HepG2 (cell line): ENCODE measurements at regions not wholly inside any gene's neighbourhood (a gene's known extent, or its start where the extent isn't known, plus 50 kb on each side); places are given as distances from the start of the nearest gene placed in this dataset.

Source experiments
- ATAC-seq: fragments of 200-7000 bp; cut with Tn5 transposase; 3 replicates; pipeline ENCODE4 v1.9.1; 2020; ENCODE audit warnings: mild to moderate bottlenecking, moderate library complexity
- BruUV-seq: library from RNA; stranded (reverse); fragments of 400-500 nt; replicated peaks from 2 replicates; lab custom pipeline; 2021; lab: Mats Ljungman, UMichigan
- CTCF ChIA-PET: fragments of 300-600 bp; formaldehyde crosslinking; extraction: SDS; loops from one replicate; lab custom pipeline; 2021; ENCODE audit warnings: low total read pairs, inconsistent platforms, low intra/inter-chr PET ratio; lab: Yijun Ruan, JAX
- POLR2A ChIA-PET: fragments of 350-600 bp; sonication (Branson Sonifier 250); formaldehyde crosslinking; loops from one replicate; lab custom pipeline; 2020; ENCODE audit warnings: antibody characterized with exemption, inconsistent platforms; lab: Yijun Ruan, JAX
- DNase-seq: peaks from one replicate; pipeline ENCODE4 v3.0.0-alpha.2; 2015; ENCODE audit warnings: low spot score
- FAIRE-seq: peaks from 3 replicates; lab custom pipeline; 2011; peaks lifted over from hg19 to GRCh38; lab: Jason Lieb, UNC
- H2AFZ ChIP-seq: one replicate; pipeline ENCODE4 v1.6.1; 2011; ENCODE audit warnings: low read length, inconsistent platforms
- H3K27ac ChIP-seq: fragments of 300-600 bp; 3 replicates; pipeline ENCODE4 v1.8.0; 2011; ENCODE audit warnings: mixed run types, mild to moderate bottlenecking, mixed read lengths, low read length, inconsistent platforms; ENCODE audit not compliant: insufficient read depth; ENCODE audit errors: extremely low read length
- H3K27me3 ChIP-seq, 2 experiments: fragments of 200-600 bp in 1 of 2; 2 replicates in 1 of 2; 3 replicates in 1 of 2; pipeline versions ENCODE4 v1.6.0 to v1.8.0; 2011; ENCODE audit warnings: low read length in 2 of 2, mild to moderate bottlenecking in 2 of 2, moderate library complexity in 2 of 2, inconsistent platforms in 1 of 2; ENCODE audit not compliant: insufficient read depth in 2 of 2, control insufficient read depth in 1 of 2
- H3K36me3 ChIP-seq, 2 experiments: fragments of 200-600 bp in 1 of 2; replicated peaks in 1 of 2; 2 replicates in 1 of 2; 3 replicates in 1 of 2; pipeline versions ENCODE4 v1.5.1 to v1.8.0; 2011; ENCODE audit warnings: low read length in 2 of 2, inconsistent platforms in 1 of 2; ENCODE audit not compliant: insufficient read depth in 2 of 2, control insufficient read depth in 1 of 2
- H3K4me1 ChIP-seq: 2 replicates; pipeline ENCODE4 v1.5.1; 2012; ENCODE audit warnings: low read length, inconsistent platforms; ENCODE audit not compliant: insufficient read depth
- H3K4me2 ChIP-seq: 2 replicates; pipeline ENCODE4 v1.6.0; 2011; ENCODE audit warnings: low read depth, low read length, inconsistent platforms
- H3K4me3 ChIP-seq, 3 experiments: fragments of 200-600 bp in 1 of 3; sonication (generic), shearing (Covaris generic) in 1 of 3; replicated peaks in 1 of 3; 2 replicates each; pipeline ENCODE4 v1.5.1; 2011 to 2016; ENCODE audit warnings: low read length in 3 of 3, inconsistent platforms in 2 of 3, low read depth in 2 of 3, mild to moderate bottlenecking in 2 of 3, control low read depth in 1 of 3, mixed read lengths in 1 of 3; ENCODE audit not compliant: insufficient read depth in 1 of 3
- H3K79me2 ChIP-seq: one replicate; pipeline ENCODE4 v1.6.1; 2011; ENCODE audit warnings: low read length, inconsistent platforms; ENCODE audit not compliant: insufficient read depth
- H3K9ac ChIP-seq: 2 replicates; pipeline ENCODE4 v1.6.0; 2011; ENCODE audit warnings: mild to moderate bottlenecking, low read depth, low read length, inconsistent platforms; ENCODE audit not compliant: insufficient read depth
- H3K9me3 ChIP-seq: 2 replicates; pipeline ENCODE4 v1.5.1; 2012; ENCODE audit warnings: mild to moderate bottlenecking, low read length
- H4K20me1 ChIP-seq: 2 replicates; pipeline ENCODE4 v1.6.0; 2011; ENCODE audit warnings: inconsistent platforms, mild to moderate bottlenecking, low read length, moderate library complexity; ENCODE audit not compliant: insufficient read depth
- ATF7-NPFF ChIP-seq: sonication (generic); formaldehyde crosslinking; IDR thresholded peaks from 2 replicates; pipeline ENCODE4 v1.8.1; 2023; ENCODE audit warnings: mild to moderate bottlenecking, low read depth, missing genetic modification reagents, moderate library complexity
- CEBPB ChIP-seq: IDR thresholded peaks from 2 replicates; pipeline ENCODE4 v1.6.1; 2011; ENCODE audit warnings: low read depth, low read length, improper control_type of control experiment, borderline replicate concordance
- NFATC3 ChIP-seq: sonication (generic); formaldehyde crosslinking; IDR thresholded peaks from 2 replicates; pipeline ENCODE4 v1.5.1; 2020; ENCODE audit warnings: mild to moderate bottlenecking, missing genetic modification reagents
- NRL ChIP-seq: sonication (generic); formaldehyde crosslinking; IDR thresholded peaks from 2 replicates; pipeline ENCODE4 v1.5.0; 2020; ENCODE audit warnings: missing genetic modification reagents, mild to moderate bottlenecking, moderate library complexity, borderline replicate concordance
- PAX8 ChIP-seq: sonication (generic); formaldehyde crosslinking; IDR thresholded peaks from 2 replicates; pipeline ENCODE4 v1.8.0; 2022; ENCODE audit warnings: mild to moderate bottlenecking, missing genetic modification reagents, borderline replicate concordance
- SMAD1 ChIP-seq: sonication (generic); formaldehyde crosslinking; IDR thresholded peaks from 2 replicates; pipeline ENCODE4 v1.4.0; 2020; ENCODE audit warnings: missing genetic modification reagents, low read depth, mild to moderate bottlenecking, borderline replicate concordance
- YEATS4 ChIP-seq: sonication (generic); formaldehyde crosslinking; IDR thresholded peaks from 2 replicates; pipeline ENCODE4 v1.4.0; 2020; ENCODE audit warnings: missing genetic modification reagents, borderline replicate concordance
- ZFY ChIP-seq: sonication (generic); formaldehyde crosslinking; IDR thresholded peaks from 2 replicates; pipeline ENCODE4 v1.4.0; 2020; ENCODE audit warnings: missing genetic modification reagents
- WGBS: methylation state at CpG from one replicate; pipeline ENCODE4 v1.1.6; 2017; ENCODE audit warnings: low lambda C conversion rate; 5-methylcytosine and 5-hydroxymethylcytosine counted together
- in situ Hi-C: cut with HindIII; loops from 2 replicates; pipeline ENCODE4 v1.10.0; 2017; ENCODE audit warnings: low pct_unique_long_range_greater_than_20kb; ENCODE audit not compliant: extremely low pct_ligation_motif_present
- intact Hi-C: fragments of 100-400 bp; cut with micrococcal nuclease; formaldehyde crosslinking; loops from one replicate; pipeline ENCODE4 v1.10.0; 2022; ENCODE audit not compliant: unreplicated experiment
- TF ChIP-seq, protein P1 (sequence below): sonication (generic); formaldehyde crosslinking; IDR thresholded peaks from 2 replicates; pipeline ENCODE4 v1.5.0; 2020; ENCODE audit warnings: missing genetic modification reagents
- TF ChIP-seq, protein P2 (sequence below): sonication (generic); formaldehyde crosslinking; IDR thresholded peaks from 2 replicates; pipeline ENCODE4 v1.8.1; 2023; ENCODE audit warnings: mild to moderate bottlenecking, missing genetic modification reagents

DNA sequence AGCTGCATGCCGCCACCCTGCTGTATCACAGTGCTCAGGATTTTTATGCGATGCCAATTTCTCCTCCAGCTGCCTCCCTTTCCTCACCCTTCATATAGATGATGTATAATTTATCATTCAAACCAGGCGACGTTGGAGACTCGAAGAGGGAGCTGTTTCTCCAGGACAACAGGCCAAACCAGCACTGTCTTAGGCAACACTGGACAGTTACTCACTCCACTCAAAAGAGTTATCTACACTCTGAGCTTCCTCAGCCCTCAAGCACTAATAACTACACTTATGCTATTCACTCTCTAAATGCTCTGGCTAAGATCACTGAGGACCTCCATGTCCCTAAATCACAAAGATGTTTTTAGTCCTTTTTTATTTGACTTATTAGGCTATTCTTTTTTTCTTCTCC, 87.3 kb upstream of the RFC3 start:
- Histone ChIP-seq H3K27me3 (peaks cover 0 to 5% of the 10 kb centered on the region in 2 experiments; a peak in 1 of 5 replicates), H3K4me3 (no peak overlapping the region), H3K79me2 (no peaks in the 10 kb centered on the region), H4K20me1 (no peaks in the 10 kb centered on the region), H3K36me3 (no peaks in the 10 kb centered on the region), H3K9ac (no peak overlapping the region), H3K27ac (no peak overlapping the region), H3K9me3 (no peaks in the 10 kb centered on the region), H2AFZ (no peak overlapping the region), H3K4me2 (no peak overlapping the region), H3K4me1 (peaks cover 12% of the 10 kb centered on the region)
- 83% methylated on average over 5 of the region's 5 CpGs for WGBS
- FAIRE-seq (no peak), DNase-seq (no peak), ATAC-seq (no peak)
- ChIA-PET CTCF (no interaction called here), POLR2A (no interaction called here)
- in situ Hi-C loops (no loop called here), intact Hi-C loops (no loop called here)
- BruUV-seq, result no TSS peak
- TF ChIP-seq ATF7-NPFF (CRISPR knock-in tag) (no peak), CEBPB (no peak), YEATS4 (CRISPR knock-in tag) (no peak), ZFY (CRISPR knock-in tag) (no peak), NFATC3 (CRISPR knock-in tag) (no peak), PAX8 (CRISPR knock-in tag) (no peak), SMAD1 (CRISPR knock-in tag) (no peak), NRL (CRISPR knock-in tag) (no peak)
- TF ChIP-seq, protein P1, sequence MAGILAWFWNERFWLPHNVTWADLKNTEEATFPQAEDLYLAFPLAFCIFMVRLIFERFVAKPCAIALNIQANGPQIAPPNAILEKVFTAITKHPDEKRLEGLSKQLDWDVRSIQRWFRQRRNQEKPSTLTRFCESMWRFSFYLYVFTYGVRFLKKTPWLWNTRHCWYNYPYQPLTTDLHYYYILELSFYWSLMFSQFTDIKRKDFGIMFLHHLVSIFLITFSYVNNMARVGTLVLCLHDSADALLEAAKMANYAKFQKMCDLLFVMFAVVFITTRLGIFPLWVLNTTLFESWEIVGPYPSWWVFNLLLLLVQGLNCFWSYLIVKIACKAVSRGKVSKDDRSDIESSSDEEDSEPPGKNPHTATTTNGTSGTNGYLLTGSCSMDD, result no peak
- TF ChIP-seq, protein P2, sequence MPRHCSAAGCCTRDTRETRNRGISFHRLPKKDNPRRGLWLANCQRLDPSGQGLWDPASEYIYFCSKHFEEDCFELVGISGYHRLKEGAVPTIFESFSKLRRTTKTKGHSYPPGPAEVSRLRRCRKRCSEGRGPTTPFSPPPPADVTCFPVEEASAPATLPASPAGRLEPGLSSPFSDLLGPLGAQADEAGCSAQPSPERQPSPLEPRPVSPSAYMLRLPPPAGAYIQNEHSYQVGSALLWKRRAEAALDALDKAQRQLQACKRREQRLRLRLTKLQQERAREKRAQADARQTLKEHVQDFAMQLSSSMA (CRISPR knock-in tag), result no peak
- TF ChIP-seq, all 625 proteins: peak for 0
